C4-2B (cell line): ENCODE measurements at regions not wholly inside any gene's neighbourhood (a gene's known extent, or its start where the extent isn't known, plus 50 kb on each side); places are given as distances from the start of the nearest gene placed in this dataset.
"Not testable (repeated sequence)": the region's sequence is repeated elsewhere in the genome, so short reads cannot be mapped to it uniquely, and the experiment has no call there.

Experiments
- H3K27ac ChIP-seq: fragments of 450-650 bp; 2 replicates; pipeline ENCODE4 v1.5.1; 2017
- ZFX ChIP-seq: fragments of 450-650 bp; IDR thresholded peaks from 2 replicates; pipeline ENCODE4 v1.6.1; 2017
- TF ChIP-seq, protein P1 (sequence below): fragments of 450-650 bp; conservative IDR thresholded peaks from 2 replicates; pipeline ENCODE4 v1.5.1; 2017; ENCODE audit warnings: mild to moderate bottlenecking

DNA sequence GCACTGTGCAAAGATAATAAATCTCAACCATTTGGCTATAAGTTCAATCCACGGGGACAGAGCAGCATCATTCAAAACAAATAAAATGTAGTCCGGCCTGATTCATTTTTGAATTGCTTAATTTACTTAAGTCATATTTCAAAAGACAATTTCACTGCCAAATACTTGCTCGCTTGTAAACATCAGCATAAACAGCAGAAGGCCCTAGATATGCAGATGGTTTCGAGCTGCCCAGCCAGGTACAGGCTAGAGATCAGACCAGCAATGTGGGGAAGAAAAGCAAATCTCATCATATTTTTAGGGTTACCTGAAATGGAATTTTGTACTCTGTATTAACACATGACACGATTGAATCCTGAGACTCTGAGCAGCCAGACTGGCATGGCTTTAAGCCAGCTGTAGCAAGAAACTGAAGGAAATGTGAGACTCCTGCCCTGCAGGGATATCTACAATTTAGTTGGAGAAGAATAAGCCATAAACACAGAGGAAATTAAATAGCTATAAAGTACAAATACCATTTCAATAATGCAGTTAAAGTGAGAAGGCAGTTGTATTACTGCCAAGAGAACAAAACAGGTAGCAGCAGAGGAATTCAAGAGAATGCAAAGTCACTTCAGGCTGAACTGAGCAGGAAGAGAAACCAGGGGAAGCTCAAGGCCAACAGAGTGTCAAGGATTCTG, 440.3 kb downstream of the ETS1 start:
- H3K27ac ChIP-seq: peak overlapping the region; percentile 38; the same call in 1 of the 2 replicates
- no peak for TF ChIP-seq ZFX
- TF ChIP-seq, protein P1, sequence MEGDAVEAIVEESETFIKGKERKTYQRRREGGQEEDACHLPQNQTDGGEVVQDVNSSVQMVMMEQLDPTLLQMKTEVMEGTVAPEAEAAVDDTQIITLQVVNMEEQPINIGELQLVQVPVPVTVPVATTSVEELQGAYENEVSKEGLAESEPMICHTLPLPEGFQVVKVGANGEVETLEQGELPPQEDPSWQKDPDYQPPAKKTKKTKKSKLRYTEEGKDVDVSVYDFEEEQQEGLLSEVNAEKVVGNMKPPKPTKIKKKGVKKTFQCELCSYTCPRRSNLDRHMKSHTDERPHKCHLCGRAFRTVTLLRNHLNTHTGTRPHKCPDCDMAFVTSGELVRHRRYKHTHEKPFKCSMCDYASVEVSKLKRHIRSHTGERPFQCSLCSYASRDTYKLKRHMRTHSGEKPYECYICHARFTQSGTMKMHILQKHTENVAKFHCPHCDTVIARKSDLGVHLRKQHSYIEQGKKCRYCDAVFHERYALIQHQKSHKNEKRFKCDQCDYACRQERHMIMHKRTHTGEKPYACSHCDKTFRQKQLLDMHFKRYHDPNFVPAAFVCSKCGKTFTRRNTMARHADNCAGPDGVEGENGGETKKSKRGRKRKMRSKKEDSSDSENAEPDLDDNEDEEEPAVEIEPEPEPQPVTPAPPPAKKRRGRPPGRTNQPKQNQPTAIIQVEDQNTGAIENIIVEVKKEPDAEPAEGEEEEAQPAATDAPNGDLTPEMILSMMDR: no peak

DNA sequence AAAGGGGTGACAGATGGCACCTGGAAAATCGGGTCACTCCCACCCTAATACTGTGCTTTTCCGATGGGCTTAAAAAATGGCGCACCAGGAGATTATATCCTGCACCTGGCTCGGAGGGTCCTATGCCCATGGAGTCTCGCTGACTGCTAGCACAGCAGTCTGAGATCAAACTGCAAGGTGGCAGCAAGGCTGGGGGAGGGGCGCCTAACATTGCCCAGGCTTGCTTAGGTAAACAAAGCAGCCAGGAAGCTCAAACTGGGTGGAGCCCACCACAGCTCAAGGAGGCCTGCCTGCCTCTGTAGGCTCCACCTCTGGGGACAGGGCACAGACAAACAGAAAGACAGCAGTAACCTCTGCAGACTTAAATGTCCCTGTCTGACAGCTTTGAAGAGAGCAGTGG, 447.1 kb downstream of the ETS1 start:
- H3K27ac ChIP-seq: not testable (repeated sequence)

DNA sequence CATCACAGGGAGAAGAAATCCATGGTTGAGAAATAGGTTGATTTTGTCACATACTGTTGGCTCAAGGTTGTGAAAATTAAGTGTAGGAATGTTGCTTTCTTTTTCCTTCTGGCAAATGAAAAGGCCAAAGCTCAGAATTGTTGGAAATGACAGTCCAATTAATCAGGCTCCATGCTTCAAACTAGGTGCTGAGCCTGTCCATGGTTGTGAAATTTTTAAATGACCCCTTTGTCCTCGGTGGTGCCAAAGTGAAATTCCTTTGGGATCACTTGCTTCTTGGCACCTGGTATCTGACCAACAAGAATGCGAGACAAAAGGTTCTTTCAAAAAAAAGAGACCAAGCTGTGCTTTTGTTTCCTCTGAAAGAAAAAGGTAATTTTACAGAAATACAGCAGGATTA, 451.9 kb downstream of the ETS1 start:
- TF ChIP-seq ZFX: no peak
- TF ChIP-seq, protein P1: no peak
- no peak overlapping the region for H3K27ac ChIP-seq

DNA sequence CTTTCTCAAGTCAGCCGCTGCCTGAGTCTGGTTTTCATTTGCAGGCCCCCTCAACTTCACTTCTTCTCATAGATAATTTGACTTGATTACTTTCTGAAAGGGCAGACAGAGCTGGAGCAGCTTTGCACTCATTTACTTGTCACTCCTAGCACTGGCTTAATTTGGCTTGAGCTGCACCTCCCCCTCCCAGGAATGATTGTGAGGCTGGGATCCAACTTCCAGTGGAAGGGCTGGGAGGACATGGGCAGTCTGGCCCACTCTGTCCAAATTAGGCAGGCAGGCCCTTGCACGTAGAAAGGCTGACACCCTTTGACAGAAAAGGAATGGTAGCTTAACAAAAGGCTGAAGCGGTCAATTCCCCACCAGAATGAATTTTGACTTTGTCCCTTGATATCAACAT, 453.9 kb downstream of the ETS1 start:
- TF ChIP-seq ZFX: no peak
- TF ChIP-seq, protein P1: no peak

DNA sequence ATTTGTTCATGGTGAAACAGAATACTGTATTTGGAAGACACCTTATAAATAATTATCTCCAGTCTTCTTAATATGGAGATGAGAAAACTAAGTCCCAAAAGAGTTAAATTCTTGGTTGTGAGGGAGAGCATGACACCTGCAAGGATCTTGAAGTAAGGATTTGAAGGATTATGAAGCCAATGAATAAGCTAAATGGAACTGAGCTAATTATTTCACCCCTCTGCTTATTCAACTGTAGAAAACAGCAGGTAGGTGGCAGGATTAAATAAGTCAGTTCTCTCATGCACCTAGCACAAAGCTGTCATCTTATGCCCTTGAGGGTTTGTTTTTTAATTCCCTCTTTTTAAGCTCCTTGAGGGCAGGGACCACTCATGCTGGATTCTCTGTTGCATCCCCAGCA, 457.3 kb downstream of the ETS1 start:
- TF ChIP-seq, protein P1: no peak
- no peak for TF ChIP-seq ZFX
- no peak overlapping the region for H3K27ac ChIP-seq

More for the DNA sequence above, 453.9 kb downstream of the ETS1 start:
- no peak overlapping the region for H3K27ac ChIP-seq

DNA sequence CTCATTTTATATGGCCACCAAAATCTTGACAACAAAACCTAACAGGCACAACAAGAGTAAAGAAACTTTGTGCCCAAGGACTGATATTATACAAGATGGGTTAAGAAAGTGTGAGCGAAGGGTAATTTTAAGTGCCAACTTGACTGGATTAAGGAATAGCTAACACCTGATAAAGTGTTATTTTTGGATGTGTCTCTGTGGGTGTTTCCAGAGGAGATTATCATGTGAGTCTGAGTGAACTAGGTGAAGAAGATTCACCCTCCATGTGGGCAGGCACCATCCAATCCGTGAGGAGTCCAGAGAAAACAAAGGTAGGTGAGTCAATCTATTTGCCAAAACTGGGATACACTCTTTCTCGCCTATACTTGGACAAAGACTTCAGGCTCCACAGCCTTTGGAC, 461.6 kb downstream of the ETS1 start:
- TF ChIP-seq ZFX: no peak
- TF ChIP-seq, protein P1: no peak
- no peak overlapping the region for H3K27ac ChIP-seq

DNA sequence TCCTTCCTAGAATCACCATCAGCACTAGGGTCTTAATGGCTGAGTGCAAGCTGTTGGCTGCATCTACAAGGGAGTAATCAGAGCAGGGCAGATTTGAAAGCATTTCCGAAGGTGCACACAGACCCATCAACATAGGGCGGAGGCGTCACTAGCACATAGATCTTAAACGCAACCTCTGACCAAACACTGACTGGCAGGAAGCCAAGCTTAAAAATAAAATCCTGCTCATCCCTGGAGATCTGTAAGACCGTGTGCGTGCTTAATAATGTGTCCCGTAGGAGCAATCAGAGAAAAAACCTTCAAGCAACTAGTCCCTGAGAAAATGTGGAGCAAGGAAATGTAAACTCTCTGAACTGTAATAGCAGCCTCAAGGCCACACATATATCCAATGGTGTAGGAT, 470.5 kb downstream of the ETS1 start:
- TF ChIP-seq ZFX: no peak
- TF ChIP-seq, protein P1: no peak
- H3K27ac ChIP-seq: no peak overlapping the region

DNA sequence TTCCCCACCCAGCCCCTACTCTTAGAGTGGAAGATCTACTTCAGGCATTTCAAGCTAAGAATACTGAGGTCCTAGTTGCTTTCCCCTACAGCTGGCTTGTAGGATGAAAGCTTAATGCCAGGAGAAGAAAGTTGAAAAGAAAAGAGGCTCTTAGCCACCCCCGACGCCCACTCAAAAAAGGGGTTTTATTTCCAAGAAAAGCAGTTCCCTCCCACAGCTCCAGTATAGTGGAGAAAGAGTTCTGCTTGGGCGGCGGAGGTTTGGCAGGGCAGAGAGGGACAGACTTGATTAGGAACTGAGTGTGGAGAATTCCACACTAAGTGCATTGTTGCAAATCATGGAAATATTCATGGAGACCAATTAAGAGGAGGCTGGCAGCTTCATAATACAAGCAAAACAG, 470.9 kb downstream of the ETS1 start:
- TF ChIP-seq, protein P1: no peak
- TF ChIP-seq ZFX: no peak
- H3K27ac ChIP-seq: no peak overlapping the region
